ENCODE measurements at regions not wholly inside any gene's neighbourhood (a gene's known extent, or its start where the extent isn't known, plus 50 kb on each side); places are given as distances from the start of the nearest gene placed in this dataset.

GRCh38 chr12:24724814-24725213, 224.1 kb downstream of the BCAT1 start (continued):
- no peak for TF ChIP-seq MAFK (conservative IDR thresholded peaks at IDR 0.05 in 1 of 2, IDR thresholded peaks at IDR 0.05 in 1 of 2; ENCODE audit: low read length in 2 of 2)

- H2AFZ ChIP-seq (ENCODE audit: low read length), result no peak overlapping the region
- no peak for FAIRE-seq
- H3K4me2 ChIP-seq (ENCODE audit: low read depth, low read length), result no peak overlapping the region
- intact Hi-C loops (cut with micrococcal nuclease; ENCODE audit: unreplicated experiment) (no loop called here), in situ Hi-C loops (cut with HindIII; ENCODE audit: extremely low pct_ligation_motif_present, low pct_unique_long_range_greater_than_20kb) (no loop called here)
- CTCF ChIA-PET (ENCODE audit: low intra/inter-chr PET ratio, low total read pairs), result no interaction called here
- POLR2A ChIA-PET, result interaction anchor here (1.3 kb wide), 1 partner anchor 31 kb away, joined by 4 read pairs; no protein-coding TSS in a partner anchor
- no peak overlapping the region for H3K4me3 ChIP-seq (replicated peaks in 1 of 3; ENCODE audit: insufficient read depth in 1 of 3, low read depth in 2 of 3, low read length in 3 of 3)
- H3K4me1 ChIP-seq (ENCODE audit: insufficient read depth, low read length), result no peaks in the 10 kb centered on the region
- DNase-seq (ENCODE audit: low spot score), result no peak
- no peaks in the 10 kb centered on the region for H3K9me3 ChIP-seq (ENCODE audit: low read length)
- H3K27ac ChIP-seq (ENCODE audit: extremely low read length, insufficient read depth, low read length), result no peak overlapping the region
- no peaks in the 10 kb centered on the region for H3K27me3 ChIP-seq (ENCODE audit: control insufficient read depth in 1 of 2, insufficient read depth in 2 of 2, low read length in 2 of 2)
- no peak for ATAC-seq
- H3K9ac ChIP-seq (ENCODE audit: insufficient read depth, low read depth, low read length), result no peak overlapping the region
- TF ChIP-seq ZNF776 (CRISPR knock-in tag; IDR thresholded peaks at IDR 0.05), result no peak
- no peak for TF ChIP-seq REPIN1 (CRISPR knock-in tag; IDR thresholded peaks at IDR 0.05; ENCODE audit: borderline replicate concordance, low read depth)
- TF ChIP-seq FOXO4 (CRISPR knock-in tag; conservative IDR thresholded peaks at IDR 0.05), result no peak
- no peak for TF ChIP-seq ATM (IDR thresholded peaks at IDR 0.05; ENCODE audit: borderline replicate concordance)
- TF ChIP-seq ZNF24 (IDR thresholded peaks at IDR 0.05), result no peak
- TF ChIP-seq ZNF512 (CRISPR knock-in tag; IDR thresholded peaks at IDR 0.05), result no peak
- TF ChIP-seq ELF3 (CRISPR knock-in tag; IDR thresholded peaks at IDR 0.05), result no peak
- no peak for TF ChIP-seq TRIM24 (CRISPR knock-in tag; IDR thresholded peaks at IDR 0.05)
- TF ChIP-seq NR2F1 (CRISPR knock-in tag; IDR thresholded peaks at IDR 0.05), result no peak
- no peak for TF ChIP-seq ZFP90 (CRISPR knock-in tag; IDR thresholded peaks at IDR 0.05; ENCODE audit: borderline replicate concordance)
- TF ChIP-seq EHMT2 (IDR thresholded peaks at IDR 0.05; ENCODE audit: borderline replicate concordance, low read depth, low read length), result no peak
- TF ChIP-seq ZNF678 (CRISPR knock-in tag; IDR thresholded peaks at IDR 0.05), result no peak
- TF ChIP-seq MAFG (CRISPR knock-in tag; IDR thresholded peaks at IDR 0.05), result no peak
- TF ChIP-seq YY1 (IDR thresholded peaks at IDR 0.05; ENCODE audit: insufficient read depth, insufficient replicate concordance, low read depth, low read length), result no peak
- no peak for TF ChIP-seq E2F1 (CRISPR knock-in tag; IDR thresholded peaks at IDR 0.05)
- BruUV-seq (replicated peaks), result no TSS peak
- H3K36me3 ChIP-seq (replicated peaks in 1 of 2; ENCODE audit: control insufficient read depth in 1 of 2, insufficient read depth in 2 of 2, low read length in 2 of 2), result no peaks in the 10 kb centered on the region
- H4K20me1 ChIP-seq (ENCODE audit: insufficient read depth, low read length), result no peaks in the 10 kb centered on the region
- H3K79me2 ChIP-seq (ENCODE audit: insufficient read depth, low read length), result no peaks in the 10 kb centered on the region
These were observed 225.1 kb downstream of the BCAT1 start for GRCh38 chr12:24723759-24724158.

All from HepG2 (cell line).